ENCODE measurements at regions not wholly inside any gene's neighbourhood (a gene's known extent, or its start where the extent isn't known, plus 50 kb on each side); places are given as distances from the start of the nearest gene placed in this dataset.

- Histone ChIP-seq H3K36me3 (ENCODE audit: control insufficient read depth in 1 of 2, insufficient read depth in 2 of 2, low read length in 2 of 2) (no peaks in the 10 kb centered on the region), H3K27me3 (ENCODE audit: insufficient read depth, low read length) (no peaks in the 10 kb centered on the region), H3K9me2 (ENCODE audit: insufficient read depth) (no peaks in the 10 kb centered on the region), H3K9ac (ENCODE audit: low read length) (no peak overlapping the region), H3K9me3 (ENCODE audit: control insufficient read depth in 1 of 2, insufficient read depth in 1 of 2, low read depth in 1 of 2, low read length in 2 of 2) (peaks cover 0 to 19% of the 10 kb centered on the region in 2 experiments; a peak in 2 of 4 replicates), H3K4me2 (ENCODE audit: low read length) (no peak overlapping the region), H3K27ac (ENCODE audit: low read depth, low read length) (no peak overlapping the region), H3K4me1 (ENCODE audit: control insufficient read depth in 1 of 2, insufficient read depth in 2 of 2, low read length in 2 of 2) (no peaks in the 10 kb centered on the region), H3K4me3 (replicated peaks in 1 of 2; ENCODE audit: low read depth in 1 of 2, low read length in 2 of 2) (no peak overlapping the region), H4K20me1 (ENCODE audit: insufficient read depth) (no peaks in the 10 kb centered on the region), H3K79me2 (ENCODE audit: insufficient read depth, low read length) (no peaks in the 10 kb centered on the region), H2AFZ (ENCODE audit: low read depth, low read length, poor library complexity, severe bottlenecking) (no peak overlapping the region)
- TF ChIP-seq MAX (IDR thresholded peaks at IDR 0.05), result no peak
- TF ChIP-seq ELF1 (IDR thresholded peaks at IDR 0.05; ENCODE audit: borderline replicate concordance, low read depth), result no peak
- no peak for DNase-seq (ENCODE audit: low read depth, low spot score)
- ATAC-seq, result no peak
- RAD21 ChIA-PET (ENCODE audit: low non-redundant PET in 1 of 2, low total read pairs in 2 of 2, uncharacterized antibody in 2 of 2, unreplicated experiment in 2 of 2), result no interaction called here
- POLR2A ChIA-PET, result no interaction called here
- no TSS peak for BruUV-seq (replicated peaks)
- intact Hi-C loops (cut with micrococcal nuclease), result no loop called here
- CTCF ChIA-PET, result no interaction called here
Observed at GRCh38 chr10:10935032-10935431, 82.6 kb upstream of the CELF2 start.

- no peak overlapping the region for H3K4me2 ChIP-seq (ENCODE audit: low read length)
- no peak overlapping the region for H3K4me3 ChIP-seq (replicated peaks in 1 of 2; ENCODE audit: low read depth in 1 of 2, low read length in 2 of 2)
- no peaks in the 10 kb centered on the region for H4K20me1 ChIP-seq (ENCODE audit: insufficient read depth)
- TF ChIP-seq SIN3A (IDR thresholded peaks at IDR 0.05; ENCODE audit: low read depth) (no peak), POLR2A (IDR thresholded peaks at IDR 0.05; ENCODE audit: borderline replicate concordance, extremely low read depth, insufficient read depth, insufficient read length) (no peak), SRF (IDR thresholded peaks at IDR 0.05; ENCODE audit: low read depth) (no peak), EZH2phosphoT487 (IDR thresholded peaks at IDR 0.05; ENCODE audit: borderline replicate concordance) (no peak), YY1 (IDR thresholded peaks at IDR 0.05; ENCODE audit: extremely low read depth, insufficient replicate concordance, low read depth, low read length) (no peak), CEBPB (IDR thresholded peaks at IDR 0.05; ENCODE audit: low read depth) (no peak), REST (IDR thresholded peaks at IDR 0.05; ENCODE audit: low read depth) (no peak), RAD21 (IDR thresholded peaks at IDR 0.05; ENCODE audit: low read depth) (no peak), ZFX (IDR thresholded peaks at IDR 0.05) (no peak), ZNF274 (IDR thresholded peaks at IDR 0.05; ENCODE audit: low read depth, low read length) (no peak)
- TF ChIP-seq, protein P1, sequence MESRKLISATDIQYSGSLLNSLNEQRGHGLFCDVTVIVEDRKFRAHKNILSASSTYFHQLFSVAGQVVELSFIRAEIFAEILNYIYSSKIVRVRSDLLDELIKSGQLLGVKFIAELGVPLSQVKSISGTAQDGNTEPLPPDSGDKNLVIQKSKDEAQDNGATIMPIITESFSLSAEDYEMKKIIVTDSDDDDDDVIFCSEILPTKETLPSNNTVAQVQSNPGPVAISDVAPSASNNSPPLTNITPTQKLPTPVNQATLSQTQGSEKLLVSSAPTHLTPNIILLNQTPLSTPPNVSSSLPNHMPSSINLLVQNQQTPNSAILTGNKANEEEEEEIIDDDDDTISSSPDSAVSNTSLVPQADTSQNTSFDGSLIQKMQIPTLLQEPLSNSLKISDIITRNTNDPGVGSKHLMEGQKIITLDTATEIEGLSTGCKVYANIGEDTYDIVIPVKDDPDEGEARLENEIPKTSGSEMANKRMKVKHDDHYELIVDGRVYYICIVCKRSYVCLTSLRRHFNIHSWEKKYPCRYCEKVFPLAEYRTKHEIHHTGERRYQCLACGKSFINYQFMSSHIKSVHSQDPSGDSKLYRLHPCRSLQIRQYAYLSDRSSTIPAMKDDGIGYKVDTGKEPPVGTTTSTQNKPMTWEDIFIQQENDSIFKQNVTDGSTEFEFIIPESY (IDR thresholded peaks at IDR 0.05; ENCODE audit: extremely low read depth, insufficient replicate concordance, low read length), result no peak
- H3K9ac ChIP-seq (ENCODE audit: low read length), result no peak overlapping the region
- H3K9me2 ChIP-seq (ENCODE audit: insufficient read depth), result no peaks in the 10 kb centered on the region
- H3K27ac ChIP-seq (ENCODE audit: low read depth, low read length), result no peak overlapping the region
- DNase-seq (ENCODE audit: low read depth, low spot score) (no peak), ATAC-seq (no peak)
- H3K36me3 ChIP-seq (ENCODE audit: control insufficient read depth in 1 of 2, insufficient read depth in 2 of 2, low read length in 2 of 2), result no peaks in the 10 kb centered on the region
- no peaks in the 10 kb centered on the region for H3K4me1 ChIP-seq (ENCODE audit: control insufficient read depth in 1 of 2, insufficient read depth in 2 of 2, low read length in 2 of 2)
- H3K9me3 ChIP-seq (ENCODE audit: control insufficient read depth in 1 of 2, insufficient read depth in 1 of 2, low read depth in 1 of 2, low read length in 2 of 2), result peaks cover 0 to 21% of the 10 kb centered on the region in 2 experiments; a peak in 2 of 4 replicates
- intact Hi-C loops (cut with micrococcal nuclease), result no loop called here
- no peaks in the 10 kb centered on the region for H3K27me3 ChIP-seq (ENCODE audit: insufficient read depth, low read length)
- H3K79me2 ChIP-seq (ENCODE audit: insufficient read depth, low read length), result no peaks in the 10 kb centered on the region
- ChIA-PET RAD21 (ENCODE audit: low non-redundant PET in 1 of 2, low total read pairs in 2 of 2, uncharacterized antibody in 2 of 2, unreplicated experiment in 2 of 2) (no interaction called here), CTCF (no interaction called here), POLR2A (no interaction called here)
- BruUV-seq (replicated peaks), result no TSS peak
- H2AFZ ChIP-seq (ENCODE audit: low read depth, low read length, poor library complexity, severe bottlenecking), result no peak overlapping the region
Observed at GRCh38 chr10:10938676-10939075, 79.0 kb upstream of the CELF2 start.

All from HCT116 (cell line).